ENCODE measurements at regions not wholly inside any gene's neighbourhood (a gene's known extent, or its start where the extent isn't known, plus 50 kb on each side); places are given as distances from the start of the nearest gene placed in this dataset.
A peak's percentile ranks its signal among the peaks of the same experiment; 100 is the strongest.

DNA sequence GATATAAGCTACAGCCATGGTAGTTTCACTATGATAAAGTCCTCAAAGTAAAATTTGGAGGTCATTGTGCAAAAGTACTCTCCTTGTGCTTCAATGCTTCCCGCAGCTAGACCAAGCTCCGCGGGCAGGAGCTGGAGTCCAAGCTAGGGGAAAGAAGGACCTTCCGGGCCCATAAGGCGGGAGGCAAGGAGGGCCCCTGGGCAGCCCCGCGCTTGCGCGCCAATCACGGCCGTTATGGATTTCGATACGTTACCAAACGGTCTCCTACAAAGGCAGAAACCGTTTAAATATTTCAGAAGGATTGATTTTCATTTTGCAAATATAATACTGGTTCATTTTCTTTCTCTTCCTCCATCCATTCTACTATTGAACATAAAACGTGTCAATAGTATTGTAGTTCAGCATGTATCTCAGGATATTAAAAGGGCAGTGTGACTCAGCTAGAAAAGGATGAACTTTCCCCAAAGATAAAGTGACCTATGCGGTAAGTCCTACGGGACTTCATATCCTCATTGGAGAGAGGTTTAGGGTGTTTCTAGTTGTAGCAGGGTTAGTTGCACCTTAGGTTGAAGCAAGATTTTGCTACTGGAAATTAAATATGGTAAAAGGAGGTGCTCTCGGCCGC, 128.0 kb downstream of the KIF20B start:
- CTCF ChIA-PET = no interaction called here
- H3K27ac Mint-ChIP-seq = no peak overlapping the region
- POLR2A ChIA-PET = no interaction called here
- H3K9me3 Mint-ChIP-seq = no peaks in the 10 kb centered on the region
- H3K36me3 Mint-ChIP-seq (ENCODE audit: low read depth) = no peaks in the 10 kb centered on the region
- no peak overlapping the region for H3K4me3 Mint-ChIP-seq
- peaks cover 7% of the 10 kb centered on the region for H3K27me3 Mint-ChIP-seq
- H3K4me1 Mint-ChIP-seq = no peaks in the 10 kb centered on the region
- DNase-seq = no peak

- no peak overlapping the region for H3K27ac Mint-ChIP-seq
- ChIA-PET POLR2A (no interaction called here), CTCF (no interaction called here)
- no peaks in the 10 kb centered on the region for H3K36me3 Mint-ChIP-seq (ENCODE audit: low read depth)
- no peaks in the 10 kb centered on the region for H3K9me3 Mint-ChIP-seq
- no peaks in the 10 kb centered on the region for H3K4me1 Mint-ChIP-seq
- H3K4me3 Mint-ChIP-seq = no peak overlapping the region
- H3K27me3 Mint-ChIP-seq = peaks cover 7% of the 10 kb centered on the region
- no peak for DNase-seq
Observed at GRCh38 chr10:89829887-89830269, 128.5 kb downstream of the KIF20B start.

DNA sequence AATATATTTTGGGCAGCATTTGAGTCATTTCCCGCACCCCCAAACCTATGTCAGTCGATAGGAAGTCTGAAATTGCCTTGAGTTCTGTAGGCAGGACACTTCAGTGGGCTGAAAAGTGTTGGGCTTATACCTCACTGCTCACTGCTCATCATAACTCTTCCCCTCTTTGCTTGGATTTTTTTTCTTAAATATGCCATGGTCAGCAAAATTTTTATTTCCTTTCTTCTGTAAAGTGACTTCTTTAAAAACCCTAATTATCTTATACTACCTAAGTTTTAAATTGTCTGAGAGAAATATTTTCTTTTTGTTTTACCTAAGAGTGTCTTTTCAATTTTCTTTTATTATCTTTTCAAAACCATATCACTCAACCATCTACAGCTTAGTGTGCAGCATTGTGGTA, 129.2 kb downstream of the KIF20B start:
- no peaks in the 10 kb centered on the region for H3K36me3 Mint-ChIP-seq (ENCODE audit: low read depth)
- peaks cover 7% of the 10 kb centered on the region for H3K27me3 Mint-ChIP-seq
- POLR2A ChIA-PET = no interaction called here
- H3K9me3 Mint-ChIP-seq = no peaks in the 10 kb centered on the region
- no peak overlapping the region for H3K4me3 Mint-ChIP-seq
- no peak for DNase-seq
- H3K27ac Mint-ChIP-seq = no peak overlapping the region
- H3K4me1 Mint-ChIP-seq = no peaks in the 10 kb centered on the region
- CTCF ChIA-PET = no interaction called here

- H3K4me3 Mint-ChIP-seq = peak overlapping the region; percentile 71
- DNase-seq = no peak
- CTCF ChIA-PET = no interaction called here
Observed at GRCh38 chr10:89836840-89837164, 135.4 kb downstream of the KIF20B start.

DNA sequence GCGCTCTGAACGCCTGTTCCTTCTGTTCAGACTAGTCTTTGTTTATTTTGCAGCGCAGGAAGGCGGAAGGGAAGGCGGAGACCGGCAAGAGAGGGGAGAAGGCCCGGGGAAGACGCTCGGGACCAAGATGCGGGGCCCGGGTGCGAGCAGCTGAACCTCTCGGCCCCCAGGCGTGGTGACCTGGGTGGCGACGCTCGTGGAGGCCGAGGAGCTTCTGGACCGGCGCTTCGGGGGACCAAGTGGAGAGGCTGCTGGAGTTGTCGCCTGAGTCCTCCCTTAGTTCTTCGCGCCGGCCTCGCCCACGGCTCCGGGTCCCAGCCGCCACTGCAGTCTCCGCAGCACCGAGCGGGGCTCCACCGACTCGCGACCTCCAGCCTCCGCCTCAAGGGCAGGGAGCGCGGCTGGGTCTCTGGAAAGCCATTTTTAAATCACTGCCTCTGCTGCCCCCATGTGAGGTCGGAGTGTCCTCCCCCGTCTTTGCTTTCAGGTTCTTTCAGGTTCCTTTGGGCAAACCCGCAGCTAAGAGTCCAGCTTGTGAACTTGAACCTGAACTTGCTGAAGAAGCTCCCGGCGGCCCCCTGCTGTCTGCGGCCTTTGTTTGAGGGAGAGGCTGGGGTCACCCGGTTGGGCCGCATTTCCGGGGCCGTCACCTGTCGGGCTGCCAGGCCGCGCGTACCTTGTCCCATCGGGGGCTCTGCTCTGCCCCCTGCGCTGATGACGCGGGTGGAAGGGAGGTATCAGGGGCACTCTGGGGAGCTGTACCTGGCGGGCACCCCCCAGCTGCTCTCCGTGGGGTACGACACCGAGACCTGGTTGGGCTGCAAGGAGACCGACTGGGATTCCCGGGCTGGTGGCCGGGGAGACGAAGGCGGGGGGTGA, 136.0 kb downstream of the KIF20B start:
- Mint-ChIP-seq H3K27me3 (peaks cover 7% of the 10 kb centered on the region), H3K4me1 (peaks cover 12% of the 10 kb centered on the region), H3K4me3 (peak overlapping the region; percentile 71), H3K27ac (no peak overlapping the region), H3K9me3 (no peaks in the 10 kb centered on the region), H3K36me3 (ENCODE audit: low read depth) (no peaks in the 10 kb centered on the region)
- POLR2A ChIA-PET = interaction anchor here (0.9 to 1.5 kb wide), 2 partner anchors 19 to 24 kb away, joined by 3 to 4 read pairs; no protein-coding TSS in a partner anchor
- CTCF ChIA-PET = no interaction called here
- DNase-seq = peak; percentile 33

More at GRCh38 chr10:89836840-89837164, 135.4 kb downstream of the KIF20B start:
- Mint-ChIP-seq H3K27ac (no peak overlapping the region), H3K9me3 (no peaks in the 10 kb centered on the region), H3K27me3 (peaks cover 7% of the 10 kb centered on the region), H3K4me1 (peaks cover 12% of the 10 kb centered on the region), H3K36me3 (ENCODE audit: low read depth) (no peaks in the 10 kb centered on the region)
- POLR2A ChIA-PET = interaction anchor here (0.9 to 1.5 kb wide), 2 partner anchors 20 to 25 kb away, joined by 3 to 4 read pairs; no protein-coding TSS in a partner anchor

- Mint-ChIP-seq H3K36me3 (ENCODE audit: low read depth) (no peaks in the 10 kb centered on the region), H3K27me3 (peaks cover 7% of the 10 kb centered on the region), H3K4me1 (peaks cover 12% of the 10 kb centered on the region), H3K27ac (no peak overlapping the region), H3K9me3 (no peaks in the 10 kb centered on the region), H3K4me3 (peak overlapping the region; percentile 71)
- POLR2A ChIA-PET = no interaction called here
- CTCF ChIA-PET = no interaction called here
- DNase-seq = no peak
Observed at GRCh38 chr10:89838044-89838615, 136.7 kb downstream of the KIF20B start.

DNA sequence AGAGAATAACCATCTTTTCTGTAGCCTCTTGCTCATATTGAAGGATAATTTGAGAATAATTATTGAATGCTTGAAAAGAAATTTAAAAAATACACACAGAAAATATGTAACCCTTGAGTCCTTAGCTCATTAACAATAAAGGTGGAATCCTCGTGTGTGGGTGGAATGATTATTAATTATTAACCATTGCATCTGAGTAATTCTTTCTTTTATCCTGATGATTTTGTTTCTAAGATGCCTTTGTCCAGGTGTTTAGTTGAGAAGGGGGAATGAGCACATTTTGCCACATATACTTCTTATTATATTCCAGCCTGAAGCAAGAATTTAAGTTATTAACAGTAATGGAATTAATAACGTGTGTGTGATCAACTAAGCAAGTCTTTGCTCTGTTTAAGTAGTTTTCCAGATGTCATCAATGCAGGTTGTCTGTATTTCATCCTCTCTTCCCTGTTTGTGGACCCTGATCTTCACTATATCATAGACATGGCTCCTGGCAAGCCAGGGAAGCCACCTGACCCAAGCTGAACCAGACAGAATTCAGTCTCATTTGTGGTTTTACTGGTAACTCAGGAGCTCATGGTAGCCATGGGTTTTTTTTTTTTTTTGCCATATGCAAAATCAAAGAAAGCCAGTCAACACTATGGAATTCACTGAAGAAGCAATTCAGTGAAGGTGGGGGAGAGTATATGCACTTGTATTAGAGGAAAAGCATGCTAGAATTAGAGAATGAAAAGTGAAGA, 144.3 kb downstream of the KIF20B start:
- Mint-ChIP-seq H3K4me3 (no peak overlapping the region), H3K9me3 (no peaks in the 10 kb centered on the region), H3K36me3 (ENCODE audit: low read depth) (no peaks in the 10 kb centered on the region), H3K27ac (no peak overlapping the region), H3K27me3 (peaks cover 12% of the 10 kb centered on the region), H3K4me1 (no peaks in the 10 kb centered on the region)
- ChIA-PET POLR2A (no interaction called here), CTCF (no interaction called here)
- DNase-seq = no peak

DNA sequence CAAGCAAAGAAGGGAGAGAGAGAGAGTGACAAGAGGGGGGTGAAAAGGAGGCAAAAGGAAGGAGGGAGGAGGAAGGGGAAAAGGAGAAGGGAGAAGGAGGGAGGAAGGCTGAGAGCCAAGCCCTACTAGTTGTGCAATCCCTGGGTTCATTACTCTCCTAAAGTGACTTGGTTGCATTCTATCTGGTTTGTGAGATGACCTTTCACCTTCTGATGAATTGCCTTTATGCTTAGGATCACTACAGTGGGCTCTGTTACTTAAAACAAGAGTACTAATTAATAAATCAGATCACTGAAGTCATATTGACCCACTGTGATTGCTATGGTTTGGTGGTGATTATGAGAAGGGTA, 144.9 kb downstream of the KIF20B start:
- no peaks in the 10 kb centered on the region for H3K9me3 Mint-ChIP-seq
- H3K36me3 Mint-ChIP-seq (ENCODE audit: low read depth) = no peaks in the 10 kb centered on the region
- H3K4me3 Mint-ChIP-seq = no peak overlapping the region
- DNase-seq = no peak
- CTCF ChIA-PET = no interaction called here
- H3K4me1 Mint-ChIP-seq = no peaks in the 10 kb centered on the region
- peaks cover 12% of the 10 kb centered on the region for H3K27me3 Mint-ChIP-seq
- POLR2A ChIA-PET = no interaction called here
- H3K27ac Mint-ChIP-seq = no peak overlapping the region

DNA sequence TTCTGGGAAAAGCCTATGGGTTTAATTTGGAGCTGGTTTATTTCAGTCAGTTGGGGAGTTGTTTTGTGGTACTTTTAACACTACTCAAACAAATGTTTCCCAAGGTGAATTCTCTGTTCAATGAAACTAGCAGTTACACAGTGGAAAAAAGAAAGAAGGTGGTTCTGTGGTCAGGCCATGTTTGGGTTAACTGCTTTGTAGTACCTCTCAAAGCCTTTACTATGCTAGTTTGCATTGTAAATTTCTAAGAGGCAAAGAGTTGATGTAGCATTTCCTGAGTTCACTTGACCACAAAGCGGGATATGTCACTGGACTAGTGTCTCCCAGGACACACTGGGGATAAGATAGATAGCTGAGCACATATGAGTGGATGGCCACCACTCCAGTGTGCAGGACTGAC, 145.4 kb downstream of the KIF20B start:
- Mint-ChIP-seq H3K9me3 (no peaks in the 10 kb centered on the region), H3K27ac (no peak overlapping the region), H3K36me3 (ENCODE audit: low read depth) (no peaks in the 10 kb centered on the region), H3K4me1 (no peaks in the 10 kb centered on the region), H3K27me3 (peaks cover 10% of the 10 kb centered on the region), H3K4me3 (no peak overlapping the region)
- no peak for DNase-seq
- CTCF ChIA-PET = no interaction called here
- POLR2A ChIA-PET = no interaction called here

DNA sequence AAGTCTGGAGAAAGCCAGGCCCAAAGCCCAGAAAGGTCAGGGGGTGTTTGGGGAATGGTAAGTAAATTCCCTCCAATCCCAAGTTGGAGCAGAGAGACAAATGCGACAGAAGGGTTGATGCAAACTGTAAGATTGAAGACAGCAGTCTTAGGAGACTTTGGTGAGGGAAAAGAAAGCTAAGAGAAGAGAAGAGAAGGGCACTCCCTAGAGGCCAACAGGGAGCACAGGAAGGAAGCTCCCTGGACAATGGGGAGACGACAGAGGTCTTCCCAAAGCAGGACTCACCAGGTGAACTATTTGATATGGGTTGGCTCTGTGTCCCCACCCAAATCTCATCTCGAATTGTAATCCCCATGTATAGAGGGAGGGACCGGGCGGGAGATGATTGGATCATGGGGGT, 151.5 kb downstream of the KIF20B start:
- Mint-ChIP-seq H3K4me3 (no peak overlapping the region), H3K36me3 (ENCODE audit: low read depth) (no peaks in the 10 kb centered on the region), H3K27ac (no peak overlapping the region), H3K27me3 (peaks cover 3% of the 10 kb centered on the region), H3K4me1 (no peaks in the 10 kb centered on the region), H3K9me3 (no peaks in the 10 kb centered on the region)
- DNase-seq = no peak
- CTCF ChIA-PET = no interaction called here
- POLR2A ChIA-PET = no interaction called here

DNA sequence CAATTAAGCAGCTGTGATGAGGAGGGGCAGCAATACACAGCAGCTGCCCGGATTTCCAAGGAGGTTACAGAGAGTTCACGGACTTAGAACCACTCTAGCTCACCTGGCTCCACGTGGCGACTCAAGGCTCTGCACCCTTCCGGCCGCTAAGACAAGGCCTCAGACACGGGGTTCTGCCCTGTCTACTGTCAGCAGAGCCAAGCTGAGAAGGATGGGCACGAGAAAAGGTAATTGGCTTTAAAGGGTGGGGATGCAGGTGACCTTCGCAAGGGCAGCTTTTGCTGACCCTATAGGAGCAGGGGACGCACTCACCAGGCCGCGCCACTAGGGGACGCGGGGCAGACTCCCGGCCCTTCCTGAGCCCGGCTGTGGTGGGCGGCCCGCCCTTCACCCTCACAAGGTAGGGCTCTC, 152.4 kb downstream of the KIF20B start:
- peaks cover 3% of the 10 kb centered on the region for H3K27me3 Mint-ChIP-seq
- H3K9me3 Mint-ChIP-seq = no peaks in the 10 kb centered on the region
- no peak overlapping the region for H3K4me3 Mint-ChIP-seq
- POLR2A ChIA-PET = no interaction called here
- DNase-seq = no peak
- CTCF ChIA-PET = no interaction called here
- H3K36me3 Mint-ChIP-seq (ENCODE audit: low read depth) = no peaks in the 10 kb centered on the region
- H3K27ac Mint-ChIP-seq = no peak overlapping the region
- H3K4me1 Mint-ChIP-seq = no peaks in the 10 kb centered on the region

DNA sequence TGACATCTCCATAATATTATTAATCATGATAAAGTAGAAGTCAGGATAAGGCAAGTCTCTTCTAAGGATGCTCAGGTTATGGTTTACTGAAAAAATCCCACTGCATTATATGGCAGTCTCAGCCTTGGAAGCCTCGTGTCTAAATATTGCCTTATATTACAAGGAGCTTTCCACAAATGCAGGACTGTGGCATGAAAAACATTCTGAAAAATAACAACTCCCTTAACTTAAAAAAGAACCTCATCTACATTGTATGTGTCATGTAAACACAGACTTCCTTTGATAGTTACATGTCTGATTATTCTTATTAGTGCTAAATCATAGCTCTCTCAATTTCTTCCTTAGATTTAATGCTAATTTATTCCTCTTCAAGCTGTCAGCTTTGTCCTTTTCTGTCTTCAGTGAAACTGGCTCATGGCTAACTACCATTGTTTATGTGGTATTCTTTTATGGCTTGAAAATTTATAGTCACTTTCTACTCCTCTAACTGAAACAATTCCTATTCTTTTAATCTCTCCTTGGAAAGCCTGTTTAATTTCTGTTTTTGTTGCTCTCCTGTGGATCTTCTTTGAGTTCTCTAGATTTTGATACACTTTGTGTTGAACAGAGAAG, 156.1 kb downstream of the KIF20B start:
- H3K27ac Mint-ChIP-seq = no peak overlapping the region
- no peak overlapping the region for H3K4me3 Mint-ChIP-seq
- ChIA-PET POLR2A (no interaction called here), CTCF (no interaction called here)
- H3K36me3 Mint-ChIP-seq (ENCODE audit: low read depth) = no peaks in the 10 kb centered on the region
- no peaks in the 10 kb centered on the region for H3K27me3 Mint-ChIP-seq
- no peaks in the 10 kb centered on the region for H3K9me3 Mint-ChIP-seq
- no peak for DNase-seq
- H3K4me1 Mint-ChIP-seq = peaks cover 18% of the 10 kb centered on the region

DNA sequence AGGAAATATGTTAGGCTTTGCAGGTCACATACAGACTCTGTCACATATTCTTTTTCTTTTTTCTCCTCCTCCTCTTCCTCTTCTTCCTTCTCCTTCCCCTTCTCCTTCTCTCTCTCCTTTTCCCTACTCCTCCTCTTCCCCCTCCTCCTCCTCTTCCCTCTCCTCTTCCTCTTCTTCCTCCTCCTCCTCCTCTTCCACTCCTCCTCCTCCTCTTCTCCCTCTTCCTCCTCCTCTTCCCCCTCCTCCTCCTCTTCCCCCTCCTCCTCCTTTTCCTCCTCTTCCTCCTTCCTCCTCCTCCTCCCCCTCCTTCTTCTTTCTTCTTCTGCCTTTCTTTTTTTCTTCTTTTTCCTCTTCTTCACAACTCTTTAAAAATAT, 159.8 kb downstream of the KIF20B start:
- Mint-ChIP-seq H3K36me3 (ENCODE audit: low read depth) (no peaks in the 10 kb centered on the region), H3K27ac (peak overlapping the region; percentile 67), H3K9me3 (no peaks in the 10 kb centered on the region), H3K4me1 (peaks cover 20% of the 10 kb centered on the region), H3K27me3 (no peaks in the 10 kb centered on the region), H3K4me3 (peak overlapping the region; percentile 70)
- ChIA-PET POLR2A (interaction anchor here (0.9 kb wide), 1 partner anchor 24 kb away, joined by 4 read pairs; no protein-coding TSS in a partner anchor), CTCF (no interaction called here)
- DNase-seq = no peak

All from activated CD4-positive, alpha-beta memory T cell treated with anti-CD3 and anti-CD28 coated beads, Interleukin-2, amount 10 ng/mL, durations not matched to agents 7 days and 5 days (primary cell).